ENCODE measurements at regions not wholly inside any gene's neighbourhood (a gene's known extent, or its start where the extent isn't known, plus 50 kb on each side); places are given as distances from the start of the nearest gene placed in this dataset.

GRCh38 chr10:46223626-46224413 lies 63.0 kb upstream of the ANTXRL start:
- 88 to 89% methylated on average over 10 of the region's 10 CpGs for WGBS, 2 donors
- Histone ChIP-seq H3K4me1 (no peaks in the 10 kb centered on the region), H3K27ac (no peak overlapping the region), H3K36me3 (no peaks in the 10 kb centered on the region), H3K27me3 (no peaks in the 10 kb centered on the region), H3K9me3 (no peaks in the 10 kb centered on the region), H3K4me3 (no peak overlapping the region)
- TF ChIP-seq CTCF (IDR thresholded peaks at IDR 0.05), result no peak
- ATAC-seq, result no peak
- intact Hi-C loops (cut with DNase I), result no loop called here
- no peak for FAIRE-seq
- DNase-seq, result no peak

- intact Hi-C loops (cut with DNase I), result no loop called here
- FAIRE-seq, result no peak
Measured at GRCh38 chr10:46224414-46224682, 62.4 kb upstream of the ANTXRL start.

GRCh38 chr10:46225597-46225996 lies 61.2 kb upstream of the ANTXRL start:
- 74% methylated on average over 5 of the region's 5 CpGs for WGBS, 2 donors
- TF ChIP-seq CTCF (IDR thresholded peaks at IDR 0.05), result no peak
- DNase-seq, result peak in 1 of 6 donors; percentile 37
- H3K9me3 ChIP-seq, result no peaks in the 10 kb centered on the region
- no peaks in the 10 kb centered on the region for H3K27me3 ChIP-seq
- no peak for ATAC-seq
- H3K27ac ChIP-seq, result no peak overlapping the region
- H3K4me1 ChIP-seq, result no peaks in the 10 kb centered on the region
- intact Hi-C loops (cut with DNase I), result no loop called here
- no peak overlapping the region for H3K4me3 ChIP-seq
- no peak for FAIRE-seq
- H3K36me3 ChIP-seq, result no peaks in the 10 kb centered on the region

More at GRCh38 chr10:46224414-46224682, 62.4 kb upstream of the ANTXRL start:
- Histone ChIP-seq H3K27me3 (no peaks in the 10 kb centered on the region), H3K27ac (no peak overlapping the region), H3K9me3 (no peaks in the 10 kb centered on the region), H3K4me3 (no peak overlapping the region), H3K36me3 (no peaks in the 10 kb centered on the region), H3K4me1 (no peaks in the 10 kb centered on the region)
- DNase-seq, result no peak
- ATAC-seq, result no peak
- no peak for TF ChIP-seq CTCF (IDR thresholded peaks at IDR 0.05)
- WGBS, 2 donors, result 79 to 80% methylated on average over 2 of the region's 2 CpGs

DNA sequence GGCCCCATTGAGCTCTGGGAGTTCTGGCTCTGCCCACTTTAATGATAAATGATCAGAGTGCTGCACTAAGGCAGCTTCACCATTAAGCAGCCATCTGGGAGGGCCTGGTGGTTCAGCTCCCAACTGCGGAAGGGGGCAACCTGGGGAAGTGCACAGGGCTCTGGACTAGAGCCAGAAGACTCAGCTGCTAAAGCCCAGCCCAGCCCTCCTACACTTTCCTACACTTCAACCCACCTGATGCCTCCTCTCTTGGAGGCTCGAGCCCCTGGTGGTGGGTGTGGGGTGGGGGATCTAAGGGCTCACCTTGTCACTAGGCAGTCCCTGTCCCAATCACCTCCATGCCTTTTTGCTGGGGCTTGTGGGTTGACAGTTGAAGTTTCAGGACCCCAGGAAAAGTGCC lies 60.6 kb upstream of the ANTXRL start:
- WGBS, 2 donors, result 60 to 65% methylated on average over 2 of the region's 2 CpGs
- Histone ChIP-seq H3K4me1 (no peaks in the 10 kb centered on the region), H3K27me3 (no peaks in the 10 kb centered on the region), H3K27ac (no peak overlapping the region), H3K36me3 (no peaks in the 10 kb centered on the region), H3K9me3 (no peaks in the 10 kb centered on the region), H3K4me3 (no peak overlapping the region)
- no peak for TF ChIP-seq CTCF (IDR thresholded peaks at IDR 0.05)
- ATAC-seq, result no peak
- intact Hi-C loops (cut with DNase I), result no loop called here
- DNase-seq, result no peak
- FAIRE-seq, result no peak

DNA sequence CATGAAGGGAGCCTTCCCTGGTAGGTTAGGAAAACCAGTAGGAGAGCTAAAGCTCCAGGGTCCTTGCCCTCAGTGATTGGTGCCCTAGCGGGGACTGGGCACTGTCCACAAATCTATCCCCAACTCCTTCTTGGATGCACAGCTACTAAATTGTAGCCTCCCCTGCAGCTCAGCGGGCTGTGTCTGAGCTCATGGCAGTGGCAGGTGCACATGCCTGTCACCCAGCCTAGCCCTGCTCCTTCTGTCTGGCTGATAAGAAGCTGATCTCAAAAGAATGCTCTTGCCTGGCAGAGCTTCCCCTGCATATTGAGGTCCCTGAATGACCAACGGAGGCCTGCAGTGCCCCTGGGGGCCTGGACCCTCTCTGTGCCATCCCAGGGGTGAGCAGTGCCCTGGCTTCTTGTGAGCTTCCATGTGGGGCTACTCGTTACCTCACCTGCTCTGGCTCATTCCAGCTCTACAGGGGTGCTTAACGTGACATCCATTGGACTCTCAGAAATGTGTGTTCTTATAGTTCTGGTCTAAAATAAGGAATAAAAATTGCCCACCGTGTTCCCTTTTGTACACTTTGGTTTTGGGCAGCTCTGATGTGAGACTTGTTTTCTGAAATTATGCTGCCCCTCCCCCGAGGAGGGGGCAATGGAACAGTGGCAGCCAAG lies 59.8 kb upstream of the ANTXRL start:
- TF ChIP-seq CTCF (IDR thresholded peaks at IDR 0.05), result no peak
- FAIRE-seq (no peak), DNase-seq (peak in 1 of 6 donors; percentile 44), ATAC-seq (no peak)
- Histone ChIP-seq H3K27me3 (no peaks in the 10 kb centered on the region), H3K36me3 (no peaks in the 10 kb centered on the region), H3K27ac (no peak overlapping the region), H3K4me1 (no peaks in the 10 kb centered on the region), H3K9me3 (no peaks in the 10 kb centered on the region), H3K4me3 (no peak overlapping the region)
- WGBS, 2 donors, result 53 to 70% methylated on average over 7 of the region's 7 CpGs
- intact Hi-C loops (cut with DNase I), result no loop called here

Measured in pancreas (tissue), 10 donors.